ENCODE measurements at regions not wholly inside any gene's neighbourhood (a gene's known extent, or its start where the extent isn't known, plus 50 kb on each side); places are given as distances from the start of the nearest gene placed in this dataset.

GRCh38 chr6:53984581-53984980 lies 126.7 kb upstream of the MLIP start:
- no peak for DNase-seq (ENCODE audit: low spot score)
- no peak overlapping the region for H3K4me3 ChIP-seq
- no peak for TF ChIP-seq CTCF (IDR thresholded peaks at IDR 0.05)
- no peak overlapping the region for H3K27ac ChIP-seq

GRCh38 chr6:53985366-53985765 lies 125.9 kb upstream of the MLIP start:
- no peak for DNase-seq (ENCODE audit: low spot score)
- TF ChIP-seq CTCF (IDR thresholded peaks at IDR 0.05), result no peak
- Histone ChIP-seq H3K4me3 (no peak overlapping the region), H3K27ac (no peak overlapping the region)

GRCh38 chr6:53986165-53986720 lies 125.0 kb upstream of the MLIP start:
- TF ChIP-seq CTCF (IDR thresholded peaks at IDR 0.05), result peak; percentile 58
- H3K27ac ChIP-seq, result no peak overlapping the region
- no peak overlapping the region for H3K4me3 ChIP-seq
- no peak for DNase-seq (ENCODE audit: low spot score)

GRCh38 chr6:53986721-53987521 lies 124.3 kb upstream of the MLIP start:
- no peak for DNase-seq (ENCODE audit: low spot score)

GRCh38 chr6:53987522-53987888 lies 123.7 kb upstream of the MLIP start:
- Histone ChIP-seq H3K4me3 (no peak overlapping the region), H3K27ac (no peak overlapping the region)
- TF ChIP-seq CTCF (IDR thresholded peaks at IDR 0.05), result no peak
- DNase-seq (ENCODE audit: low spot score), result no peak

More at GRCh38 chr6:53986721-53987521, 124.3 kb upstream of the MLIP start:
- H3K4me3 ChIP-seq, result no peak overlapping the region
- no peak overlapping the region for H3K27ac ChIP-seq
- no peak for TF ChIP-seq CTCF (IDR thresholded peaks at IDR 0.05)

GRCh38 chr6:53989504-53989903 lies 121.7 kb upstream of the MLIP start:
- DNase-seq (ENCODE audit: low spot score), result no peak

More at GRCh38 chr6:53989504-53989903, 121.7 kb upstream of the MLIP start:
- TF ChIP-seq CTCF (IDR thresholded peaks at IDR 0.05), result no peak
- Histone ChIP-seq H3K4me3 (no peak overlapping the region), H3K27ac (no peak overlapping the region)

All from coronary artery (tissue), 2 donors.